Panc1 (cell line): ENCODE measurements at regions not wholly inside any gene's neighbourhood (a gene's known extent, or its start where the extent isn't known, plus 50 kb on each side); places are given as distances from the start of the nearest gene placed in this dataset.

Experiments used
- ATAC-seq: fragments of 200-7000 bp; cut with Tn5 transposase; 2 replicates; pipeline ENCODE4 v1.9.1; 2020; ENCODE audit warnings: mild to moderate bottlenecking, moderate library complexity
- BruUV-seq: library from RNA; stranded (reverse); fragments of 400-500 nt; replicated peaks from 2 replicates; lab custom pipeline; 2021; lab: Mats Ljungman, UMichigan
- CTCF ChIA-PET: fragments of 300-600 bp; sonication (Branson Sonifier 250); formaldehyde crosslinking; loops from one replicate; lab custom pipeline; 2022; ENCODE audit warnings: antibody characterized with exemption; lab: Charles Lee
- POLR2A ChIA-PET: fragments of 300-600 bp; sonication (Branson Sonifier 250); formaldehyde crosslinking; loops from one replicate; lab custom pipeline; 2022; ENCODE audit warnings: antibody characterized with exemption; lab: Charles Lee
- DNase-seq: peaks from one replicate; pipeline ENCODE4 v3.0.0-alpha.2; 2010; ENCODE audit warnings: low read depth, low spot score
- H3K27ac ChIP-seq: 2 replicates; pipeline ENCODE4 v1.5.1; 2011; ENCODE audit warnings: mild to moderate bottlenecking, low read length, inconsistent platforms
- H3K27me3 ChIP-seq: fragments of 200-500 bp; sonication (Bioruptor generic); 2 replicates; pipeline ENCODE4 v1.6.0; 2014; ENCODE audit warnings: low read length, inconsistent platforms; ENCODE audit not compliant: control insufficient read depth, insufficient read depth
- H3K36me3 ChIP-seq: fragments of 200-500 bp; sonication (Bioruptor generic); 2 replicates; pipeline ENCODE4 v1.5.1; 2014; ENCODE audit warnings: inconsistent platforms, mild to moderate bottlenecking, low read length, moderate library complexity; ENCODE audit not compliant: control insufficient read depth, insufficient read depth
- H3K4me1 ChIP-seq: 2 replicates; pipeline ENCODE4 v1.5.1; 2011; ENCODE audit warnings: inconsistent platforms, mild to moderate bottlenecking, low read length, moderate library complexity; ENCODE audit not compliant: control insufficient read depth, insufficient read depth
- H3K4me3 ChIP-seq, 2 experiments: 2 replicates each; pipeline ENCODE4 v1.5.1; 2011 to 2012; ENCODE audit warnings: low read depth in 2 of 2, low read length in 2 of 2, mild to moderate bottlenecking in 2 of 2, inconsistent platforms in 1 of 2, moderate library complexity in 1 of 2
- H3K9me3 ChIP-seq: fragments of 200-500 bp; sonication (Bioruptor generic); 2 replicates; pipeline ENCODE4 v1.5.1; 2014; ENCODE audit warnings: low read depth, mild to moderate bottlenecking, inconsistent platforms, low read length, moderate library complexity; ENCODE audit not compliant: control insufficient read depth, insufficient read depth
- CTCF ChIP-seq: fragments of 450-650 bp; IDR thresholded peaks from 2 replicates; pipeline ENCODE4 v1.5.1; 2017; ENCODE audit warnings: mild to moderate bottlenecking
- POLR2AphosphoS5 ChIP-seq: IDR thresholded peaks from 2 replicates; pipeline ENCODE4 v1.6.1; 2012; ENCODE audit warnings: mild to moderate bottlenecking, low read depth, low read length, moderate library complexity
- REST ChIP-seq, 2 experiments: IDR thresholded peaks; 2 replicates each; pipeline ENCODE4 v1.6.1; 2011 to 2012; ENCODE audit warnings: low read depth in 2 of 2, control low read depth in 1 of 2, low read length in 1 of 2, mild to moderate bottlenecking in 1 of 2, moderate library complexity in 1 of 2; ENCODE audit not compliant: insufficient read depth in 1 of 2
- SIN3A ChIP-seq: IDR thresholded peaks from 2 replicates; pipeline ENCODE4 v1.6.1; 2012; ENCODE audit warnings: low read depth, mild to moderate bottlenecking, low read length, moderate library complexity, borderline replicate concordance; ENCODE audit not compliant: insufficient read depth
- in situ Hi-C: cut with HindIII; loops from 2 replicates; pipeline ENCODE4 v1.10.0; 2016; ENCODE audit warnings: low sequenced_read_pairs, low pct_unique_long_range_greater_than_20kb
- intact Hi-C: fragments of 100-400 bp; cut with micrococcal nuclease; formaldehyde crosslinking; loops from one replicate; pipeline ENCODE4 v1.10.0; 2022; ENCODE audit not compliant: unreplicated experiment

- Histone ChIP-seq H3K9me3 (no peaks in the 10 kb centered on the region), H3K27me3 (no peaks in the 10 kb centered on the region; the same call in 1 of the 2 replicates), H3K27ac (no peak overlapping the region), H3K4me1 (no peaks in the 10 kb centered on the region), H3K36me3 (no peaks in the 10 kb centered on the region), H3K4me3 (no peak overlapping the region)
- POLR2A ChIA-PET, result no interaction called here
- intact Hi-C loops (no loop called here), in situ Hi-C loops (no loop called here)
- TF ChIP-seq CTCF, result no peak
- no peak for TF ChIP-seq SIN3A
- no peak for TF ChIP-seq POLR2AphosphoS5
- no TSS peak for BruUV-seq
- no peak; the same call in 1 of the 2 replicates for ATAC-seq
- CTCF ChIA-PET, result interaction anchor here (0.7 kb wide), 1 partner anchor 46 kb away, joined by 3 read pairs; no protein-coding TSS in a partner anchor
- DNase-seq, result no peak
These were observed 212.2 kb upstream of the MVB12B start for GRCh38 chr9:126114409-126114760.

GRCh38 chr9:126114850-126115460 lies 211.7 kb upstream of the MVB12B start:
- in situ Hi-C loops (no loop called here), intact Hi-C loops (no loop called here)
- H3K27me3 ChIP-seq, result no peaks in the 10 kb centered on the region; the same call in 1 of the 2 replicates
- H3K9me3 ChIP-seq, result no peaks in the 10 kb centered on the region
- ChIA-PET POLR2A (no interaction called here), CTCF (no interaction called here)
- no peak overlapping the region for H3K27ac ChIP-seq
- no peaks in the 10 kb centered on the region for H3K36me3 ChIP-seq
- no peak for TF ChIP-seq REST (IDR thresholded peaks at IDR 0.05; ENCODE audit: insufficient read depth in 1 of 2, low read depth in 2 of 2, low read length in 1 of 2)
- no peak for TF ChIP-seq SIN3A
- no peak overlapping the region for H3K4me3 ChIP-seq
- no peaks in the 10 kb centered on the region for H3K4me1 ChIP-seq
- BruUV-seq, result no TSS peak
- ATAC-seq, result no peak
- no peak for DNase-seq

- POLR2A ChIA-PET, result no interaction called here
- ATAC-seq, result no peak
- BruUV-seq, result no TSS peak
These were observed 210.1 kb upstream of the MVB12B start for GRCh38 chr9:126116351-126117157.

More at GRCh38 chr9:126116351-126117157, 210.1 kb upstream of the MVB12B start:
- CTCF ChIA-PET, result no interaction called here
- no peaks in the 10 kb centered on the region for H3K9me3 ChIP-seq
- no peak overlapping the region for H3K4me3 ChIP-seq
- no peaks in the 10 kb centered on the region for H3K4me1 ChIP-seq
- H3K27me3 ChIP-seq, result no peaks in the 10 kb centered on the region; the same call in 1 of the 2 replicates
- DNase-seq, result no peak
- intact Hi-C loops, result no loop called here
- no peak overlapping the region for H3K27ac ChIP-seq
- in situ Hi-C loops, result no loop called here
- H3K36me3 ChIP-seq, result no peaks in the 10 kb centered on the region
- TF ChIP-seq SIN3A, result no peak
- TF ChIP-seq CTCF, result no peak
